NCI-H1436 treated with DMSO at 0.1 percent for 48 hours (cell line): ENCODE measurements at regions not wholly inside any gene's neighbourhood (a gene's known extent, or its start where the extent isn't known, plus 50 kb on each side); places are given as distances from the start of the nearest gene placed in this dataset.

Experiments
- DNase-seq: peaks from one replicate; lab custom pipeline; 2025; lab: John Stamatoyannopoulos, UW

GRCh38 chr14:58813745-58814144 lies 176.0 kb downstream of the DACT1 start:
- DNase-seq: no peak

GRCh38 chr14:58814466-58814865 lies 176.7 kb downstream of the DACT1 start:
- no peak for DNase-seq

GRCh38 chr14:58815161-58815701 lies 177.5 kb downstream of the DACT1 start:
- DNase-seq: no peak

- no peak for DNase-seq
Observed at GRCh38 chr14:58815794-58816193, 178.0 kb downstream of the DACT1 start.

GRCh38 chr14:58816416-58817115 lies 178.8 kb downstream of the DACT1 start:
- DNase-seq: no peak

- DNase-seq: no peak
Observed at GRCh38 chr14:58817846-58818245, 180.1 kb downstream of the DACT1 start.

- DNase-seq: no peak
Observed at GRCh38 chr14:58820032-58820431, 182.3 kb downstream of the DACT1 start.

- DNase-seq: no peak
Observed at GRCh38 chr14:58821421-58821820, 183.7 kb downstream of the DACT1 start.

- DNase-seq: peak; percentile 28
Observed at GRCh38 chr14:58822856-58823255, 185.1 kb downstream of the DACT1 start.

GRCh38 chr14:58823312-58823711 lies 185.6 kb downstream of the DACT1 start:
- no peak for DNase-seq

GRCh38 chr14:58824106-58824505 lies 186.3 kb downstream of the DACT1 start:
- DNase-seq: no peak

- DNase-seq: no peak
Observed at GRCh38 chr14:58824796-58825195, 187.0 kb downstream of the DACT1 start.

GRCh38 chr14:58825606-58826005 lies 187.8 kb downstream of the DACT1 start:
- no peak for DNase-seq

- DNase-seq: no peak
Observed at GRCh38 chr14:58826845-58827686, 189.3 kb downstream of the DACT1 start.

- DNase-seq: no peak
Observed at GRCh38 chr14:58828298-58828697, 190.5 kb downstream of the DACT1 start.

GRCh38 chr14:58829594-58829993 lies 191.8 kb downstream of the DACT1 start:
- peak; percentile 91 for DNase-seq

- DNase-seq: no peak
Observed at GRCh38 chr14:58830121-58830520, 192.4 kb downstream of the DACT1 start.

- no peak for DNase-seq
Observed at GRCh38 chr14:58832095-58832521, 194.3 kb downstream of the DACT1 start.

GRCh38 chr14:58833634-58834378 lies 196.0 kb downstream of the DACT1 start:
- DNase-seq: no peak

- no peak for DNase-seq
Observed at GRCh38 chr14:58836303-58836974, 198.7 kb downstream of the DACT1 start.

- DNase-seq: no peak
Observed at GRCh38 chr14:58839233-58839632, 201.5 kb downstream of the DACT1 start.

GRCh38 chr14:58844544-58844943 lies 206.8 kb downstream of the DACT1 start:
- no peak for DNase-seq
